AG09309 (cell line): ENCODE measurements at regions not wholly inside any gene's neighbourhood (a gene's known extent, or its start where the extent isn't known, plus 50 kb on each side); places are given as distances from the start of the nearest gene placed in this dataset.

ENCODE experiments used
- DNase-seq: peaks from one replicate; pipeline ENCODE4 v3.0.0-alpha.2; 2010; ENCODE audit warnings: low read depth
- H3K4me3 ChIP-seq: 2 replicates; pipeline ENCODE4 v1.5.1; 2011; ENCODE audit warnings: mild to moderate bottlenecking, low read depth, low read length, moderate library complexity; ENCODE audit not compliant: control insufficient read depth
- TF ChIP-seq, protein P1 (sequence below): IDR thresholded peaks from 2 replicates; pipeline ENCODE4 v1.5.1; 2011; ENCODE audit warnings: mild to moderate bottlenecking, low read depth, low read length, inconsistent platforms; ENCODE audit not compliant: insufficient read depth, control insufficient read depth; ENCODE audit errors: missing control alignments

DNA sequence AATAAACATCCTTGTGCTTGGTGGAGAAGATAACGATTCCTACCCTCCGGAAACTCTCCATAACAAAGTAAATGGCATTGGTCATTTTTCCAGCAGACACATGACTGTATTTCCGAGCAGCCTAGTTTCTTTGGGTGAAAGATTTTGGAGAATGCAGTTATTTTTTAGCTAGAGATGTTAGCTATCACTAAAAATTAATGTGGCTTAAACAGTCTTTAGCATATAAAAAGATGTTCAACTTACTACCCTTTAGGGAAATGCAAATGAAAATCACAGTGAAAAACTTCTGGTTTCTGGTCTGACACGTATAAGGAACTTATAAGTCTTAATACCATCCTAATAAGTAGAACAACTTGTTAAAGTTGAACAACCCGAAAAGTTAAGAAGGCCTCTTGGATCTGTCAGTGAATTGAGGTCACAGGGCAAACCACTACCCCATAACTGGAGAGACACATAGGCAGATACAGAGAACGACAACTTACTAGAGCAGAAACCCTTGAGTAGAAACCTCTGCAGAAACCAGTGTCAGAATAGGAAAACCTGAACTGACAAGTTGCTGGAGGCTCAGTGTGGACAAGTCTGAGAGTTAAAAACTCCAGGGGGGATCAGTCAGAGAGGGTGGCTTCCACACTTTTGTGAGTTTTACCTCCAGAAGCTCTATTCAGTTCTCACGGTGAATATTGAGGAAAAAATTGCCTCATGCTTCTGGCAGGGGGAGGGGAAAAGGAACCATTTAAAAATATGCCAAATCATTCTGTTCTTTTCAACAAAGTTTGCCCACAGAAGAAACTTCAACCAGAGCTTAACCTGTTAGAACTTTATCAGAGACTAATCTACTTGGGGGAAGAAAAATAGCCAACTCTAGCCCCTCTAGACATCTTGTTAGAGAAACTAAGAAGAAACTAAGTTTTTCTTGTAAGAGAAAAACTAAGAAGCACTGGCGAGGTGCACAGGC lies 325.2 kb upstream of the RPS23 start:
- DNase-seq = no peak
- H3K4me3 ChIP-seq = no peak overlapping the region

DNA sequence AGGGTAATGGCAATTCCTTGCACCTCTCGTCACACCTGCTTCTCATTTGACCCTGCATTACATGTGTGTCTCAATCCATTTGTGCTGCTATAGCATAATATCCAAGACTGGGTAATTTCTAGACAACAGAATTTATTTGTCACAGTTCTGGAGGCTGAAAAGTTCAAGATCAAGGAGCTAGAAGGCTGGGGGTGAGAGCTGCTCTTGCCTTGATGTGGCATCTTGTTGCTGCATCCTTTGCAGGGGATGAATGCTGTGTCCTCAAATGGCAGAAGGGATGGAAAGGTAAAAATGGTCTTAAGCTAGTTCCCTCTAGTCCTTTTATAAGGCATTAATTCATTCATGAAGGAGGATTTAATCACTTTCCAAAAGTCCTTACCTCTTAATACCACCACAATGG lies 323.7 kb upstream of the RPS23 start:
- no peak overlapping the region for H3K4me3 ChIP-seq
- TF ChIP-seq, protein P1, sequence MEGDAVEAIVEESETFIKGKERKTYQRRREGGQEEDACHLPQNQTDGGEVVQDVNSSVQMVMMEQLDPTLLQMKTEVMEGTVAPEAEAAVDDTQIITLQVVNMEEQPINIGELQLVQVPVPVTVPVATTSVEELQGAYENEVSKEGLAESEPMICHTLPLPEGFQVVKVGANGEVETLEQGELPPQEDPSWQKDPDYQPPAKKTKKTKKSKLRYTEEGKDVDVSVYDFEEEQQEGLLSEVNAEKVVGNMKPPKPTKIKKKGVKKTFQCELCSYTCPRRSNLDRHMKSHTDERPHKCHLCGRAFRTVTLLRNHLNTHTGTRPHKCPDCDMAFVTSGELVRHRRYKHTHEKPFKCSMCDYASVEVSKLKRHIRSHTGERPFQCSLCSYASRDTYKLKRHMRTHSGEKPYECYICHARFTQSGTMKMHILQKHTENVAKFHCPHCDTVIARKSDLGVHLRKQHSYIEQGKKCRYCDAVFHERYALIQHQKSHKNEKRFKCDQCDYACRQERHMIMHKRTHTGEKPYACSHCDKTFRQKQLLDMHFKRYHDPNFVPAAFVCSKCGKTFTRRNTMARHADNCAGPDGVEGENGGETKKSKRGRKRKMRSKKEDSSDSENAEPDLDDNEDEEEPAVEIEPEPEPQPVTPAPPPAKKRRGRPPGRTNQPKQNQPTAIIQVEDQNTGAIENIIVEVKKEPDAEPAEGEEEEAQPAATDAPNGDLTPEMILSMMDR = no peak
- DNase-seq = no peak

More for the DNA sequence above, 325.2 kb upstream of the RPS23 start:
- TF ChIP-seq, protein P1 = no peak

DNA sequence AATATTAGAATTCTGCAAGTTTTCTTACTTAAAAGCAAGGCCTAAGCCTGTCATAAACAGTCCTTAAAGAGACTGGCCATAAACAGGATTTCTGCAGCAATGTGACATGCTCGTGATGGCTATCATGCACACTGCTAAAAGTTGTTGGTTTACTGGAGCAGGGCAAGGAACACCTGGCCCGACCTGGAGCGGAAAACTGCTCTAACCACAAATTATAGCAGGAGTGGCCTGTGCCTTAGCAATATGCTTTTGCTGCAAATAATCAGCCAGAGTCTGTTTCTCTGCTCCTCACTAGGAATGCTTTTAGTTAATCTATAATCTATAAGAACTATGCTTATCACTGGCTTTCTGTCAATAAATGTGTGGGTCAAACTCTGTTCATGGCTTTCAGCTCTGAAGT lies 322.9 kb upstream of the RPS23 start:
- no peak overlapping the region for H3K4me3 ChIP-seq
- no peak for DNase-seq
- TF ChIP-seq, protein P1 = no peak

DNA sequence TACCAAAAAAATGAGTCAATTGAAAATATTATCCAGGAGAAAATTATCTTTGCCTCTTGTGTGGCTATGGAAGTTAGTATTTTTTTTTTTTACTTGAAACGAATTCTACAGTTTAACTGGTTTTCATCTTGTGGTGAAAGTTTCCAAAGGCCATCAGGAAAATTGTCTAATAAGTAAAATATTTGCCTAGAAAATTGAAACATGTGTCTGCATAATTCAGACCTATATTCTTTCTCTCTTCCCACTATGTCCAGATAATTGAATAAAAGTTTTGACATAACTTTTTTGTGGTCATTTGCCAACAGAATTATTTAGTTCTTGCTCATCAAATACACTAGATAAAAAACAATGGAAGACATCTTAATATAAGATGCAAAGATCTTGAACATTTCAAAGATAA lies 321.5 kb upstream of the RPS23 start:
- DNase-seq = no peak

DNA sequence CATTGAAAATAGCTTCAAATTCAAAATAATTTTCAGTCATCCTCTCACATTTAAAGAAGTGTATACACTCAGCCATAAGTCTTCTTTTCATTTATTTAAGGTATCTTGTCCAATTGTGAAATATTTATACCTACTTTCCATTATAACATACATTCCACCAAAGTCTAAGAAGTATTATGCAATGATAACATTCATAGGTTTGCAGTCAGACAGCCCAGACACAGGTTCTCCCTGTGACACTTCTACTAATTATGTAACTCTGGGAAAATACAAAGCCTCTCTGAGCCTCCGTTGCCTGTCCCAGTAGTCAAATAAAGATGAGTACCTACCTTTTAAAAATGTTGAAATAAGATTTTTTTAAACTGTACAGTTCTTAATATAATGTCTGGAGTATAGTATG lies 320.9 kb upstream of the RPS23 start:
- TF ChIP-seq, protein P1 = no peak
- no peak for DNase-seq
- no peak overlapping the region for H3K4me3 ChIP-seq

More for the DNA sequence above, 321.5 kb upstream of the RPS23 start:
- no peak overlapping the region for H3K4me3 ChIP-seq
- TF ChIP-seq, protein P1 = no peak

DNA sequence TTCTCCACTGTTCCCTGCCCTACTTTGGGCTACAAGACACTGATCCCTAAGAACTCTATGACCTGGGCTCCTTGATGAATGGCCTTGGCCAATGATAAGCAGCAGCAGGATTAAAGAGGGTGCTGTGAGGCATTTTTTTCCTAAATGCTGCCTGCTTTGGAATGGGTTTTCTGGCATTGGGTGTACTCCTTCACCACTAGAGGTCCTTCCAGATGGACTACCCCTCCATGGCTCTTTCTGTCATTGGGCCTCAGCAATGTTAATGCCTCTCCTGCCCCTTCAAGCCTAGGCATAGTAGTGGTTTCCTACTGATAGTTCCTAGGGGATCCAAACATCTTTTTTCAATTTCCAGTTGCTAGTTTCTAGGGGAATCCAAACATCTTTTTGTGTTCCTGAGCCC lies 319.3 kb upstream of the RPS23 start:
- H3K4me3 ChIP-seq = no peak overlapping the region
- TF ChIP-seq, protein P1 = no peak
- no peak for DNase-seq
